GDM1 (cell line): ENCODE measurements at regions not wholly inside any gene's neighbourhood (a gene's known extent, or its start where the extent isn't known, plus 50 kb on each side); places are given as distances from the start of the nearest gene placed in this dataset.

Experiments used
- DNase-seq: peaks from one replicate; lab custom pipeline; 2025; lab: John Stamatoyannopoulos, UW

- DNase-seq, result peak; percentile 50
Measured at GRCh38 chr3:56894881-56895431, 93.2 kb upstream of the ARHGEF3 start.

DNA sequence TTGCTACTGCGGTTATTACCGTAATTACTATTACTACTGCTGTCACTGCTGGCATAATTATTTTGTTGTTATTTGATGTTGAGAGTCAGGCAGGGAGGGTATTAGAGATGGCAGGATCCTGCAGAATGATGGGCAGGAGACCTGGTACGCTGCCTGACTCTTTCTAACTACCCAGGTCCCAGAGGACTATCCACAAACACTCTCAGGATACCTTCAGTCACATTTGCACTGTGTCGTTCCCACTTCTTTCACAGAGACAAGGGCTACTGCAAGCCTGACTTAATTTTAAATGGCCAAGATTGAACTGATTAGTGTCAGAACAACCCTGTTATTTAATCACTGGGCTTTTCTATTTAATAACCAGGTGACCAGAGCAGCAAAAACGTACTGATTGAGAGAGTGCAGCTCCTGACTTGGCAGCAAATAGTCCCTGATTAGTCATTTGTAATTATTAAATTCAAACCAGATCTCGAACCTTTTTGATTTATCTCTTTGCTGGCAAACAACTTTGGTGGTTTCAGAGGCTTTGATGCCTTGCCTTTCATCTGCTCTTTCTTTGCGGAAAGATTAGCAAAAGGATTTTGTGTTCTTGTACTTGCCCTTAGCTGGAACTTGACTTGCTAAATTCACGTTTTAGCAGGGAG lies 88.8 kb upstream of the ARHGEF3 start:
- DNase-seq, result no peak

DNA sequence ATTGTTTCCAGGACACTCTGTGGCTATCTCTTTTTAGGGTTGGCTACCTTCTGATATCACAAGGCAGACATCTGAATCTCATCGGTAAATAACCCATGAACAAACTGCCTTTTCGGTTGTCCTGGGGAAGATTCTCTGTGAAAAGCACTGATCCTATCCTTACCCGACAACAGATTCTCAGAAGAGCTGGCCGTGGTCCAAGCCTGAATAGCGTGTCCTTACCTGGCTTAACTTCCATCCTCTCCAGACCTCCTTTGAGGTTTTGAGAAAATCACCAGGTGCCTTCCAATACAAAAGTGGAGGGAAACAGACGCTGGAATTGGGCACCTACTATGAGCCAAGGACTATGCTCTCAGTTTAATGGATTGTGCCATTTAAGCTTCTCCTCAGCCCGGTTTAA lies 87.4 kb upstream of the ARHGEF3 start:
- no peak for DNase-seq

GRCh38 chr3:56887402-56888025 lies 85.8 kb upstream of the ARHGEF3 start:
- DNase-seq, result no peak

GRCh38 chr3:56886314-56886713 lies 84.6 kb upstream of the ARHGEF3 start:
- no peak for DNase-seq

DNA sequence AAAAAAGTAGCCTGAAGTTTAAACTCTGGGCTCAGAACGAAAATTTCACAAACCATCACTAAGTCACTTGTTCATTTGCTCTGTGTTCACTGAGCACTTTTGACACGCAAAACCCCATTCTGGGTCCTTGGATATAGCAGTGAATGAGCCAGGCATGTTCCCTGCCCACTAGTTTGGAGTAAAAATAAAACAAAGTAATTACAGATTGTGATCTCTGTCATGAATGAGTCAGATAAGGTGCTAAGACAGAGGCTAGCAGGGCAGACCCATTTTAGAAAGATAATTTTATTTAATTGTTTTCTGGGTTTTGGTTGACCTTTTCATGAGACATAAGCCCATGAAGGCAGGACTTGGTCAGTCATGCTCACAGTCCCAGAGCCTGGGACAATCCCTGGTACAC lies 84.1 kb upstream of the ARHGEF3 start:
- no peak for DNase-seq

GRCh38 chr3:56885453-56885852 lies 83.7 kb upstream of the ARHGEF3 start:
- DNase-seq, result peak; percentile 10

DNA sequence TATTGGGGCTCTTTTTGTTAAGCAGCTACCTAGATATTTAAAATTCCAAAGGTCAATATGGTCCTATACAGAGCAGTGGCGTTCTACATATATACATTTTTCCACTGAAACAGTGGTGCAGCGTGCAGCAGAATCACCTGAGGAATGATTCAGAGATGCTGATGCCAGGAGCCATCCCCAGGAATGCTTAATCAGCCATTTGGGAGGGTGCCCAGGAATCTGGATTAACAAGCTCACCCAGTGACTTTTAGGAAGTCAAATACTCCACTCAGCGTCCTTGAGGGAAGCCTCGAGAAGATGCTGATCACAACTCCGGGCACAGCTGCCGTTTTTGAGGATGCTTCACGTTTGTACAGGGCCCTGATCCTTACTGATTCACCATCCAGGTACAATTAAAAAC lies 82.6 kb upstream of the ARHGEF3 start:
- DNase-seq, result no peak

DNA sequence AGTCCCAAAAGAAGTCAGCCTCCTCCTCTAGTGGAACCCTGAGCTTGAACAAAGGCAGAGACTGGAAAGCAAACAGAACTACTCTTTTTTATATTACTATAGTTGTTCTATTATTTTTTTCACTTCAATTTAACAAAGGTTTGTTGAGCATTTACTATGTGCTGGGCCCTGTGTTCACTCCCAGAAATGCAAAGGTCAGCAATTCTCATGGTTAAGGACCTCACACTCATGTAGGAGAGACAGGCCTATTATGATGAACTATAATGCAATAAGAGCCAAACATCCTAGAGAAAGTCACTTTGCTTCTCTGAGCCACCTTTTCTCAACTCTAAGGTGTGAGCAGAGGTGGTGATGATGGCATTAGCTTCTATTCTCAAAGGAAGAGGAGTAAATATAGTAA lies 82.1 kb upstream of the ARHGEF3 start:
- no peak for DNase-seq

- no peak for DNase-seq
Measured at GRCh38 chr3:56882896-56883295, 81.1 kb upstream of the ARHGEF3 start.

DNA sequence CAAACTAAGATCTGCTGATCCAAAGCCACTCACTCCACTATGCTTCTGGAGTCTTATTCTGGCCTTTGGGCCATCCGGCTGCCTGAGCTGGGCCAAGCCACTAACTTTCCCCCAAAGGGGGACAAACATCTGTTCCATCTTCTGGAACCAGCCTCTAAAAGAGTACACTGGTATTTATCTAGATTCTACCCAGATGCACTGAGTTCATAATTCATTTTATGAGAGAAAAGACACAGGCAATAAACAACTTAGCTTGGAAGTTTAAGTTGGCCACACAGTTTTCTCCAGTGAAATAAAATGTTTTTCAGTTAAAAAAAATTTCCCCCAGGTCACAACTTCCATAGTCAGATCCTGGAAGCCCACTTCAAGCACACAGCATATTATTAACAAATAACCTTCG lies 80.1 kb upstream of the ARHGEF3 start:
- DNase-seq, result no peak

GRCh38 chr3:56880720-56881575 lies 79.2 kb upstream of the ARHGEF3 start:
- DNase-seq, result no peak

GRCh38 chr3:56879436-56880215 lies 77.9 kb upstream of the ARHGEF3 start:
- no peak for DNase-seq

- peak; percentile 53 for DNase-seq
Measured at GRCh38 chr3:56878074-56878473, 76.3 kb upstream of the ARHGEF3 start.

DNA sequence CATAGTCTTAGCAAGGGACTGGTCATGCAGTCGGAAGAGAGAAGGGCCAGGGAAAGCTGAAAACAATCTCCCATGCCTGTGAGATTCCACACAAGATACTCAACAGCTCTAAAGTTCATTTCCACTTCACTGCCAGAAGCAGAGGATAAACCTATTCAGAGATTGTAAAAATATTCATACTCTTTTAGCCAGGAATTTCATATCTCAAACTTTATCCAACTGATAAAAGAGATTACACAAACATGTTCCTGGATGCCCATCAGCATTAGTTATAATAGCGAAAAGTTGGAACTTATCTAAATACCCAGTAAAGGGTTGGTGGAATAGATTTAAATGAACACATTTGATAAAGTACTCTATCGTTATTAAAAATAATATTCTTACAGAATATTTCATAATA lies 75.2 kb upstream of the ARHGEF3 start:
- DNase-seq, result no peak

DNA sequence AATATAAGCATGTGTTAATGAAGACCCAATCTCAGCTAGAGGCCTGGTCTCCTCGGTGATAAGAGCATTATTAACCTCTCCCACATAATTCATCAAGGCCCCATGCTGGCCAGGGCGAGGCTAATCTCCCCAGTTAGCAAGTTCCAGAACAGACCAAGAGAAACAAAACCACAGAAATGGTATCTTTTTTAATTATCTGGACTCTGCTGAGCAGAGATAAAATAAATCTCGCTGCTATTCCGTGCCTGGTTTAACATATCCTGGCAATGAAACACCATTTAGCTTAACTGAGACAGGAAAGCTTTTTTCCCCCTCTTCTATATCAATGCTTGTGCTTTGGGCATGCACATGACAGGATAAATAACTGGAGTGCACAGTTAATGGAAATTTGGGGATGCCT lies 72.5 kb upstream of the ARHGEF3 start:
- no peak for DNase-seq

GRCh38 chr3:56870436-56870835 lies 68.7 kb upstream of the ARHGEF3 start:
- no peak for DNase-seq

GRCh38 chr3:56869157-56869889 lies 67.6 kb upstream of the ARHGEF3 start:
- no peak for DNase-seq

DNA sequence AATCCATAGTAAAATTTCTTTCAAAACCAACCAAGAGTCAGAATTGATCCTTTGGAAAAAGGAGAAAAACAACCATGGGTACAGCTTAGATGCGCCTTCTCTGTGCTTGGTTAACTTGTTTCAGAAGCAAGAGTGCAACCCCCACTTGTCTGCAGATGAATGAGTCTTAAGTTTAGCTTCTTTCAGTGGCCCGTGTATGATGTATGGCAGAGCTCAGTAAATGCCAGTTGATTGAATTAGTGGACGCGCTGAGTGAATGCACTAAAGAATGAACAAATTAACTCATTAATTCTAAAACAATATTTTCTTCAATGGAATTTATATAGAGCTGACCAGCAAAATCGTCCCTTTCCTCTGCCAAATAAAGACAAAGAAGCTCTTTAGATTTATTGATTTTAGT lies 67.0 kb upstream of the ARHGEF3 start:
- no peak for DNase-seq

GRCh38 chr3:56867671-56868070 lies 65.9 kb upstream of the ARHGEF3 start:
- DNase-seq, result no peak

DNA sequence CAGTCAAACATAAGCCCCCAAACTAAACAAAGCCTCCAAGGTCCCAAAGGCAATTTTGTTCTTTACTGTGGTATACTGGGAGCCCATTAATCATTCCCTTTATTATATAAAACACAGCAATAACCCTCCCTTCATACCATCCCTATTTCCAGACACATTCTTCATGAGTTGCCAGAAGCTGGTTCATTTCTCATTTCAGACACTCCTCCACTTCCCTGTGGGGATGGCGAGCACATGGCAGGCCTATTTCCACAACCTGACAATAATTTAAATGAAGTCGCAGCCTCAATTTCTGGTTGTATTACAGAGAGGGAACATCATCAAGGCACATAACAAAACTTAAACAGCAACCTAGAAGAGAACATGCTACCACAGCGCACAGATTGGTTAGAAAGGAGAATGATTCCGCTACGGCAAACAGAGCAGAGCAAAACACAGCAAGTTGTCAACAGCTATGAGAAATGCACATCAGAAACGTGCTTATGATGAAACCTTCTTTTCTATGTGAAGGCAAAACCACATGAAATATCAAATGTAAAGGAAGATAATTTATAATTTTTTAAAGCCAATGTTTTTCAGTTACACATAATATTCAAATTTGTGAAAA lies 63.3 kb upstream of the ARHGEF3 start:
- DNase-seq, result no peak
